Bronchial epithelial cell (primary cell): ENCODE measurements at regions not wholly inside any gene's neighbourhood (a gene's known extent, or its start where the extent isn't known, plus 50 kb on each side); places are given as distances from the start of the nearest gene placed in this dataset.

Experiments
- DNase-seq: peaks from one replicate; pipeline ENCODE4 v3.0.0-alpha.2; 2010; ENCODE audit warnings: low read depth
- FAIRE-seq: peaks from 2 replicates; lab custom pipeline; 2011; peaks lifted over from hg19 to GRCh38; lab: Jason Lieb, UNC
- H3K27me3 ChIP-seq: 2 replicates; pipeline ENCODE4 v1.5.1; 2011; ENCODE audit warnings: low read length; ENCODE audit not compliant: control insufficient read depth, insufficient read depth
- H3K36me3 ChIP-seq: 2 replicates; pipeline ENCODE4 v1.5.1; 2011; ENCODE audit warnings: low read length; ENCODE audit not compliant: control insufficient read depth, insufficient read depth
- H3K4me3 ChIP-seq: 2 replicates; pipeline ENCODE4 v1.5.1; 2011; ENCODE audit warnings: mild to moderate bottlenecking, low read depth, low read length, control low read depth
- CTCF ChIP-seq: IDR thresholded peaks from 2 replicates; pipeline ENCODE4 v1.5.1; 2011; ENCODE audit warnings: mild to moderate bottlenecking, moderate library complexity, low read length, control low read depth, inconsistent platforms; ENCODE audit not compliant: insufficient read depth, severe bottlenecking

GRCh38 chr13:88456151-88456550, 785.0 kb downstream of the SLITRK5 start:
- DNase-seq, result no peak

GRCh38 chr13:88459331-88459730, 788.2 kb downstream of the SLITRK5 start:
- FAIRE-seq (no peak), DNase-seq (no peak)
- Histone ChIP-seq H3K36me3 (no peaks in the 10 kb centered on the region), H3K27me3 (no peaks in the 10 kb centered on the region), H3K4me3 (no peak overlapping the region)
- no peak for TF ChIP-seq CTCF

More at GRCh38 chr13:88456151-88456550, 785.0 kb downstream of the SLITRK5 start:
- H3K4me3 ChIP-seq, result no peak overlapping the region
- no peak for FAIRE-seq
- no peaks in the 10 kb centered on the region for H3K27me3 ChIP-seq
- H3K36me3 ChIP-seq, result no peaks in the 10 kb centered on the region
- no peak for TF ChIP-seq CTCF

- Histone ChIP-seq H3K4me3 (no peak overlapping the region), H3K36me3 (no peaks in the 10 kb centered on the region), H3K27me3 (no peaks in the 10 kb centered on the region)
- TF ChIP-seq CTCF, result no peak
- no peak for FAIRE-seq
- DNase-seq, result no peak
Measured at GRCh38 chr13:88461272-88462009, 790.3 kb downstream of the SLITRK5 start.

- Histone ChIP-seq H3K4me3 (no peak overlapping the region), H3K36me3 (no peaks in the 10 kb centered on the region), H3K27me3 (no peaks in the 10 kb centered on the region)
- FAIRE-seq, result no peak
- TF ChIP-seq CTCF, result no peak
- DNase-seq, result no peak
Measured at GRCh38 chr13:88464851-88465250, 793.7 kb downstream of the SLITRK5 start.

- Histone ChIP-seq H3K36me3 (no peaks in the 10 kb centered on the region), H3K4me3 (no peak overlapping the region), H3K27me3 (no peaks in the 10 kb centered on the region)
- FAIRE-seq (no peak), DNase-seq (no peak)
- TF ChIP-seq CTCF, result no peak
Measured at GRCh38 chr13:88472316-88472715, 801.1 kb downstream of the SLITRK5 start.

- Histone ChIP-seq H3K36me3 (no peaks in the 10 kb centered on the region), H3K4me3 (no peak overlapping the region), H3K27me3 (no peaks in the 10 kb centered on the region)
- FAIRE-seq, result no peak
- no peak for TF ChIP-seq CTCF
- DNase-seq, result no peak
Measured at GRCh38 chr13:88483202-88483601, 812.0 kb downstream of the SLITRK5 start.
